ENCODE measurements at regions not wholly inside any gene's neighbourhood (a gene's known extent, or its start where the extent isn't known, plus 50 kb on each side); places are given as distances from the start of the nearest gene placed in this dataset.

DNA sequence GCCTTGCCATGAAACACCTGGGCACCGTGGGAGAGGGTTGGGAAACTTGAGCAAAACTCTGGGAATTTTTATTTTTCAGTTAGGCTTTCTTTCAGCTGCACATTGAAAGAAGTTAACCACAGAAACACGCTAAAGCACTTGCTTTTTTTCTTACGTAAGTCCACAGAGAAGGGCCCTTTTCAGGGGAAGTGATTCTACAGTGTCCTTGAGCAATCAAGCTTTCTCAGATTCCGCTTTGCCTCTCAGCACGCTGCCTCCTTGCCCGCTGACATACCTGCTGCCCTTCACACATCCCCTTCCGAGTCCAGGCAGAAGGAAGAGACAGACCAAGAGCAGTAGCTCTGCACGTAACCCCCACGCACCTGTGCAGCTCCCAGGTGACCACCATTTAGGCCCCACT is 135.5 kb upstream of the MYT1L start:
- Histone ChIP-seq H3K4me1 (no peaks in the 10 kb centered on the region), H3K9me3 (no peaks in the 10 kb centered on the region), H3K27me3 (no peaks in the 10 kb centered on the region), H3K36me3 (no peaks in the 10 kb centered on the region), H3K27ac (no peak overlapping the region), H3K4me3 (no peak overlapping the region)
- intact Hi-C loops (cut with DNase I; ENCODE audit: low total_unique reads) (no loop called here), in situ Hi-C loops (cut with MboI; ENCODE audit: low pct_ligation_motif_present in 1 of 4, low pct_unique_long_range_greater_than_20kb in 1 of 4, low sequenced_read_pairs in 3 of 4) (no loop called here)
- WGBS, 2 donors (ENCODE audit: low coverage in 1 of 2), result 60 to 68% methylated on average over 4 to 9 of the region's 9 CpGs
- DNase-seq, result no peak
- TF ChIP-seq POLR2A (IDR thresholded peaks at IDR 0.05) (no peak), EP300 (IDR thresholded peaks at IDR 0.05; ENCODE audit: low read depth) (no peak), POLR2AphosphoS5 (IDR thresholded peaks at IDR 0.05) (no peak)
- TF ChIP-seq, protein P1, sequence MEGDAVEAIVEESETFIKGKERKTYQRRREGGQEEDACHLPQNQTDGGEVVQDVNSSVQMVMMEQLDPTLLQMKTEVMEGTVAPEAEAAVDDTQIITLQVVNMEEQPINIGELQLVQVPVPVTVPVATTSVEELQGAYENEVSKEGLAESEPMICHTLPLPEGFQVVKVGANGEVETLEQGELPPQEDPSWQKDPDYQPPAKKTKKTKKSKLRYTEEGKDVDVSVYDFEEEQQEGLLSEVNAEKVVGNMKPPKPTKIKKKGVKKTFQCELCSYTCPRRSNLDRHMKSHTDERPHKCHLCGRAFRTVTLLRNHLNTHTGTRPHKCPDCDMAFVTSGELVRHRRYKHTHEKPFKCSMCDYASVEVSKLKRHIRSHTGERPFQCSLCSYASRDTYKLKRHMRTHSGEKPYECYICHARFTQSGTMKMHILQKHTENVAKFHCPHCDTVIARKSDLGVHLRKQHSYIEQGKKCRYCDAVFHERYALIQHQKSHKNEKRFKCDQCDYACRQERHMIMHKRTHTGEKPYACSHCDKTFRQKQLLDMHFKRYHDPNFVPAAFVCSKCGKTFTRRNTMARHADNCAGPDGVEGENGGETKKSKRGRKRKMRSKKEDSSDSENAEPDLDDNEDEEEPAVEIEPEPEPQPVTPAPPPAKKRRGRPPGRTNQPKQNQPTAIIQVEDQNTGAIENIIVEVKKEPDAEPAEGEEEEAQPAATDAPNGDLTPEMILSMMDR (IDR thresholded peaks at IDR 0.05), result no peak

DNA sequence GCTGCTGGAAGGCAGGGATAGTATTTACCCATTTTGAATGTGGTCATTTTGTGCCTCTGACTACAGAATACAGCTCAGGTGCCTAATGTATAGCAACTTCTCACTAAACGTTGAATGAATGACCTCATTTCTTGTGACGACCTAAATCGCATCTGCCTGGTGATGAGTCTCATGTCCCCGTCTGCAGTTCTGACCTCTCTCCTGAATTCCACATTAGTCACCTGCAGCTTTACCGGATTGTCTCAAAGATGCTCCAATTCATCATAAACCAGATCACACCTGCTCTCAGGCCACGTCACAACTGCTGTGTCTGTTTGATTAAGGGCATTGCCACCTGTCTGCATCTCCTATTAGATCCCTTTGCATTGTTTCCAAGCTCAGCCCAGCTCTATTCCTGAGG is 133.6 kb upstream of the MYT1L start:
- Histone ChIP-seq H3K36me3 (no peaks in the 10 kb centered on the region), H3K4me3 (no peak overlapping the region), H3K4me1 (no peaks in the 10 kb centered on the region), H3K9me3 (no peaks in the 10 kb centered on the region), H3K27ac (no peak overlapping the region), H3K27me3 (no peaks in the 10 kb centered on the region)
- TF ChIP-seq EP300 (IDR thresholded peaks at IDR 0.05; ENCODE audit: low read depth) (no peak), POLR2AphosphoS5 (IDR thresholded peaks at IDR 0.05) (no peak), POLR2A (IDR thresholded peaks at IDR 0.05) (no peak)
- TF ChIP-seq, protein P1 (IDR thresholded peaks at IDR 0.05), result no peak
- WGBS, 2 donors (ENCODE audit: low coverage in 1 of 2), result 74% methylated on average over 6 of the region's 6 CpGs; no CpG with 5 or more reads in 1 of the 2 donors
- DNase-seq, result no peak
- intact Hi-C loops (cut with DNase I; ENCODE audit: low total_unique reads), result no loop called here
- in situ Hi-C loops (cut with MboI; ENCODE audit: low pct_ligation_motif_present in 1 of 4, low pct_unique_long_range_greater_than_20kb in 1 of 4, low sequenced_read_pairs in 3 of 4), result no loop called here

DNA sequence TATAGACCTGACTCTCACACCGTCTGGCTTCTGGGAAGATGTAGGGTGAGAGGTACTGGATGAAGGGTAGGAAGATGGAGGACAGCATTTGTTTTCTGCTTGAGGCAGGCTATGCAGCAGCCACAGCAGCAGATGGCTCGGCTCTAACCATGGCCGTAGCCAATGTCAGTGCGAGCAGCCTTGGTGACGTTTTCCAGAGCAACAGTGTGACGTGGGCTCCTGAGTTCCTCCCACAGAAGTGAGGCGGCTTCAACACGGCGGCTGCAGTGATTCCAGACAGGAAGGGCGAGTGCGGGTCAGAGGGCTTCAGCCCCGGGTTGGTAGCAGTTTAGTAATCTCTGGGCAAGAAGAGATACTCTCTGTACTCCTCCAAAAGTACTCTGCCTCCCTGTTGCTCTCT is 133.0 kb upstream of the MYT1L start:
- TF ChIP-seq POLR2A (IDR thresholded peaks at IDR 0.05) (no peak), EP300 (IDR thresholded peaks at IDR 0.05; ENCODE audit: low read depth) (no peak), POLR2AphosphoS5 (IDR thresholded peaks at IDR 0.05) (no peak)
- TF ChIP-seq, protein P1 (IDR thresholded peaks at IDR 0.05), result no peak
- H3K4me3 ChIP-seq, result no peak overlapping the region
- H3K27me3 ChIP-seq, result no peaks in the 10 kb centered on the region
- intact Hi-C loops (cut with DNase I; ENCODE audit: low total_unique reads), result no loop called here
- WGBS, 2 donors (ENCODE audit: low coverage in 1 of 2), result 58% methylated on average over 12 of the region's 12 CpGs; no CpG with 5 or more reads in 1 of the 2 donors
- no peak overlapping the region for H3K27ac ChIP-seq
- no peaks in the 10 kb centered on the region for H3K9me3 ChIP-seq
- H3K36me3 ChIP-seq, result no peaks in the 10 kb centered on the region
- no peaks in the 10 kb centered on the region for H3K4me1 ChIP-seq
- in situ Hi-C loops (cut with MboI; ENCODE audit: low pct_ligation_motif_present in 1 of 4, low pct_unique_long_range_greater_than_20kb in 1 of 4, low sequenced_read_pairs in 3 of 4), result no loop called here
- no peak for DNase-seq

DNA sequence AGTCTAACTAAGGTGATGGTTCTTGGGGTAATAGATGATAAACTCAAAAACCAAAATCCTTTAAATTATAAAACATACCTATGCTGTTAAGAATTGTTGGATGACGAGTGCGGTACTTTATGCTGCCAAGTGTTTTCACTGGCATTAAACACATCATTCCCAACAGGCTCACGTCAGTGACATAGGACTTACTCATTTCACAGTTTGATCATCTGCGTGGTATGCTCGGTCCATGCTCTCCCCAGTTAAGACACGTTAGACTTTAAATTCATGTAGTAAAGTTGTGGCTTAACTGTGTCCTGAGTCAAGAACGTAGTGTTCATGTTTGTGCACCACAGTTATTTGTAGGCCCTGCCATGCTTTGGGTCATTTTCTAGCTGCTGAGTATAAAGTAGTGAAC is 125.6 kb upstream of the MYT1L start:
- Histone ChIP-seq H3K27ac (no peak overlapping the region), H3K9me3 (no peaks in the 10 kb centered on the region), H3K36me3 (no peaks in the 10 kb centered on the region), H3K4me3 (no peak overlapping the region), H3K4me1 (no peaks in the 10 kb centered on the region), H3K27me3 (no peaks in the 10 kb centered on the region)
- in situ Hi-C loops (cut with MboI; ENCODE audit: low pct_ligation_motif_present in 1 of 4, low pct_unique_long_range_greater_than_20kb in 1 of 4, low sequenced_read_pairs in 3 of 4), result no loop called here
- 50 to 78% methylated on average over 2 to 7 of the region's 7 CpGs for WGBS, 2 donors (ENCODE audit: low coverage in 1 of 2)
- no peak for DNase-seq
- intact Hi-C loops (cut with DNase I; ENCODE audit: low total_unique reads), result no loop called here
- TF ChIP-seq, protein P1 (IDR thresholded peaks at IDR 0.05), result no peak
- TF ChIP-seq POLR2A (IDR thresholded peaks at IDR 0.05) (no peak), POLR2AphosphoS5 (IDR thresholded peaks at IDR 0.05) (no peak), EP300 (IDR thresholded peaks at IDR 0.05; ENCODE audit: low read depth) (no peak)
